ENCODE measurements at regions not wholly inside any gene's neighbourhood (a gene's known extent, or its start where the extent isn't known, plus 50 kb on each side); places are given as distances from the start of the nearest gene placed in this dataset.

DNA sequence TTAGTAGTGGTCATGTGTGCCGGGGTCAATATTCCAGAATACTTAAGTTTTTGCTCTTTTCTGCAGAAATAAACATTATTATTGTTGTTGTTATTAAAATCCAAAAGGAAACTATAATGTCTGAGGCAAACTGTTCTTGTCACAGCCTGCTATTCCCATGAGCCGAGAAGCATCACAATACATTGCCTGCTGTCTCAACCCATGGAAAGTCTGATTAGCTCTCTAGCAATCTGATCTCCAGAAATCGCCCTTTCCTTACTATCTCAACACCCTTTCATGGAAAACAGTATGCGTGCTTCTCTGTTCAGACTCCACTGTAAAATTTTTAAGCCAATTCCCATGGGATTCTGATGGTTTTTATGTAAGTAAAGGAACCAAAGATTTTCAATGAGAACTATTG, 811.0 kb downstream of the TUSC7 start:
- TF ChIP-seq EZH2phosphoT487 (IDR thresholded peaks at IDR 0.05; ENCODE audit: insufficient read depth, low read depth) (no peak), EZH2 (IDR thresholded peaks at IDR 0.05; ENCODE audit: insufficient read depth, poor library complexity, severe bottlenecking) (no peak)
- Histone ChIP-seq H3K27me3 (replicated peaks; ENCODE audit: insufficient read depth) (no peaks in the 10 kb centered on the region), H3K4me1 (ENCODE audit: insufficient read depth) (peaks cover 10% of the 10 kb centered on the region), H3K4me3 (no peak overlapping the region), H3K36me3 (ENCODE audit: low read depth) (no peaks in the 10 kb centered on the region), H3K9me2 (ENCODE audit: insufficient read depth) (no peaks in the 10 kb centered on the region), H4K20me1 (ENCODE audit: insufficient read depth) (no peaks in the 10 kb centered on the region), H3K27ac (no peak overlapping the region), H3K9me3 (ENCODE audit: low read depth) (no peaks in the 10 kb centered on the region), H3F3A (ENCODE audit: insufficient read depth) (no peaks in the 10 kb centered on the region), H2AFZ (no peak overlapping the region), H3K79me2 (ENCODE audit: insufficient read depth) (no peaks in the 10 kb centered on the region), H3K4me2 (ENCODE audit: unreplicated experiment) (no peak overlapping the region), H3K9ac (no peak overlapping the region)
- 78 to 82% methylated on average over 4 of the region's 4 CpGs for WGBS, 2 experiments (ENCODE audit: low coverage in 1 of 2, low lambda C conversion rate in 2 of 2, missing lambda C conversion rate in 2 of 2)
- DNase-seq, result no peak
- in situ Hi-C loops (cut with MboI), result no loop called here

DNA sequence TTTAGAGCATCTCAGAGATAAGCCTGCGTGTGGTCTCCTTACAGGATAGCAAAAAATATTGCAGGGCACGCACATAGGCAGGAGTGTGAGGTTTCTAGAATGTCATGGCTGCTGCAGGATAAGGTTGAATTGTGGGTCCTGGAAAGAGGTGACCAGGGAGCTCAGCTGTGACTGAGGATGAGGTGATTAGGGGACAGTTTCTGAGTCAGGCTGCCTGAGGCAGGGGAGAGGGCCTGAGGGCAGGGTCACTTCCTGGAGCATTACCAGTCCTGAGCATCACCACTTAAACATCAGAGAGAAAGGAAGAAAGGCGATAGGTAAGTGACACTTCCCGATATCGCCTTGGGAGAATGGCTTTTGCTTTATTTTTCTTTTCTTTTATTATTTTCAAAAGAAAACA, 813.8 kb downstream of the TUSC7 start:
- H3K9me3 ChIP-seq (ENCODE audit: low read depth), result no peaks in the 10 kb centered on the region
- in situ Hi-C loops (cut with MboI), result no loop called here
- no peak overlapping the region for H3K9ac ChIP-seq
- no peak for DNase-seq
- H3K4me2 ChIP-seq (ENCODE audit: unreplicated experiment), result no peak overlapping the region
- H3K36me3 ChIP-seq (ENCODE audit: low read depth), result no peaks in the 10 kb centered on the region
- TF ChIP-seq EZH2phosphoT487 (IDR thresholded peaks at IDR 0.05; ENCODE audit: insufficient read depth, low read depth), result no peak
- no peak for TF ChIP-seq EZH2 (IDR thresholded peaks at IDR 0.05; ENCODE audit: insufficient read depth, poor library complexity, severe bottlenecking)
- no peaks in the 10 kb centered on the region for H3F3A ChIP-seq (ENCODE audit: insufficient read depth)
- no peaks in the 10 kb centered on the region for H4K20me1 ChIP-seq (ENCODE audit: insufficient read depth)
- H3K4me3 ChIP-seq, result no peak overlapping the region
- H3K9me2 ChIP-seq (ENCODE audit: insufficient read depth), result no peaks in the 10 kb centered on the region
- H2AFZ ChIP-seq, result no peak overlapping the region
- no peak overlapping the region for H3K27ac ChIP-seq
- WGBS, 2 experiments (ENCODE audit: low coverage in 1 of 2, low lambda C conversion rate in 2 of 2, missing lambda C conversion rate in 2 of 2), result 90 to 92% methylated on average over 5 of the region's 5 CpGs
- peaks cover 10% of the 10 kb centered on the region for H3K4me1 ChIP-seq (ENCODE audit: insufficient read depth)
- H3K79me2 ChIP-seq (ENCODE audit: insufficient read depth), result no peaks in the 10 kb centered on the region
- no peaks in the 10 kb centered on the region for H3K27me3 ChIP-seq (replicated peaks; ENCODE audit: insufficient read depth)

DNA sequence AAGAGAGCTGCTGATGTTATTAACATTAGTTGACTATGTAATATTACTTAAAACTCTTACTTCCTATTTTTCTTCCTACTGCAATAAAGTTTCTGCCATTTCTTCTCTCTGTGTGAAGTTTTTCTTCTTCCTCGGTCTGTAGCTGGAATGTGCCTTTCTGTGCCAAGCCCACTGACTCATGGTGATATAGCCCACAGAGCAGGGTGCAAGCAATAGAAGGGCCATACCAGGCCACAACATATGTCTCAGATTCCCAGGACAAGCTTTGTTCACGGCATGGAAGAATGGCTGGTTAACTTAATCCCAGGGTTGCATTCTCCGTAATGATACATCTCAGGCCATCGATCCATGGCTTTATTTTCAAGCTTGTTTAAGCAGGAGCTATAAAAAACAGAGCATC, 815.3 kb downstream of the TUSC7 start:
- Histone ChIP-seq H3K27ac (no peak overlapping the region), H3K79me2 (ENCODE audit: insufficient read depth) (no peaks in the 10 kb centered on the region)

DNA sequence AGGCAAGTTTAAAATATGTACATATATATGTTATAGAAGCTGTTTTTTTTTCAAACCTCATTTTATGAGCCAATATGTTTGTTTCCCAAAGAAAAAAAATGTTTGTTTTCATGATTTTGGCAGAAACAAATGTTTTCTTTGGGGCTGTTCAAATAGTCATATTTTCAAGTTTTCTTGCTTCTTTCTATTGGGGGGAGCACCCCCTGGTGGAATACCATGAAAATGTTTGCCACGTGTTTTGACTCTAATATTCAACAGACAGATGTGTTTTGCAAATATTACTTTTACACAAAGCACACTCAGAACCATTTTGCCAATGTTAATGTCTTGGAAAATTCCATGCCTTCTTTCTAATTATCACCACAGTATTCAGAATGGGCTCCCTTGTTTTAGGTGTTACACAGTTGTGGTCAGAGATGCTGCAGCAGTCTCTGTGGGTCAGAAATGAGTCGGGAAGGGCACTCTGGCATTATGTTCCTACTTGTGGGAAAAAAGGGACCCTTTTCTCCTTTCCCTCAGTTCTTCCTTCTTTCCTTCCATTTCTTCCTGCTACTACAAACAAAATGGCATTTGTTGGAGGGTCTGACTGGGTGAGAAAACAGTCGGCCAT, 817.0 kb downstream of the TUSC7 start:
- 65 to 74% methylated on average over 3 of the region's 3 CpGs for WGBS, 2 experiments (ENCODE audit: low coverage in 1 of 2, low lambda C conversion rate in 2 of 2, missing lambda C conversion rate in 2 of 2)
- Histone ChIP-seq H3K9me3 (ENCODE audit: low read depth) (no peaks in the 10 kb centered on the region), H3K27me3 (replicated peaks; ENCODE audit: insufficient read depth) (no peaks in the 10 kb centered on the region), H3K4me2 (ENCODE audit: unreplicated experiment) (no peak overlapping the region), H3K9me2 (ENCODE audit: insufficient read depth) (no peaks in the 10 kb centered on the region), H3K4me3 (no peak overlapping the region), H3F3A (ENCODE audit: insufficient read depth) (no peaks in the 10 kb centered on the region), H2AFZ (0 out of 2 replicates have a peak overlapping the region, but pooled peaks have one; percentile 17), H3K4me1 (ENCODE audit: insufficient read depth) (peaks cover 10% of the 10 kb centered on the region), H3K36me3 (ENCODE audit: low read depth) (no peaks in the 10 kb centered on the region), H3K27ac (no peak overlapping the region), H3K79me2 (ENCODE audit: insufficient read depth) (no peaks in the 10 kb centered on the region), H3K9ac (no peak overlapping the region), H4K20me1 (ENCODE audit: insufficient read depth) (no peaks in the 10 kb centered on the region)
- DNase-seq, result peak; percentile 57
- TF ChIP-seq EZH2 (IDR thresholded peaks at IDR 0.05; ENCODE audit: insufficient read depth, poor library complexity, severe bottlenecking) (no peak), EZH2phosphoT487 (IDR thresholded peaks at IDR 0.05; ENCODE audit: insufficient read depth, low read depth) (no peak)
- in situ Hi-C loops (cut with MboI), result no loop called here

More for the DNA sequence above, 815.3 kb downstream of the TUSC7 start:
- Histone ChIP-seq H3K27me3 (replicated peaks; ENCODE audit: insufficient read depth) (no peaks in the 10 kb centered on the region), H3K9me2 (ENCODE audit: insufficient read depth) (no peaks in the 10 kb centered on the region), H3K9me3 (ENCODE audit: low read depth) (no peaks in the 10 kb centered on the region), H2AFZ (no peak overlapping the region; the same call in 1 of the 2 replicates), H3K4me1 (ENCODE audit: insufficient read depth) (peaks cover 10% of the 10 kb centered on the region), H3K4me2 (ENCODE audit: unreplicated experiment) (peak overlapping the region; percentile 3), H4K20me1 (ENCODE audit: insufficient read depth) (no peaks in the 10 kb centered on the region), H3K9ac (no peak overlapping the region), H3K4me3 (no peak overlapping the region), H3K36me3 (ENCODE audit: low read depth) (no peaks in the 10 kb centered on the region), H3F3A (ENCODE audit: insufficient read depth) (no peaks in the 10 kb centered on the region)
- no peak for TF ChIP-seq EZH2phosphoT487 (IDR thresholded peaks at IDR 0.05; ENCODE audit: insufficient read depth, low read depth)
- no peak for TF ChIP-seq EZH2 (IDR thresholded peaks at IDR 0.05; ENCODE audit: insufficient read depth, poor library complexity, severe bottlenecking)
- 72 to 73% methylated on average over 4 of the region's 4 CpGs for WGBS, 2 experiments (ENCODE audit: low coverage in 1 of 2, low lambda C conversion rate in 2 of 2, missing lambda C conversion rate in 2 of 2)
- DNase-seq, result peak; percentile 72
- in situ Hi-C loops (cut with MboI), result no loop called here

Data from GM23248 (cell line).